OCI-LY7 (cell line): ENCODE measurements at regions not wholly inside any gene's neighbourhood (a gene's known extent, or its start where the extent isn't known, plus 50 kb on each side); places are given as distances from the start of the nearest gene placed in this dataset.

Source experiments
- BruUV-seq: library from RNA; stranded (reverse); fragments of 400-500 nt; replicated peaks from 2 replicates; lab custom pipeline; 2021; lab: Mats Ljungman, UMichigan
- CTCF ChIA-PET: fragments of 300-600 bp; sonication (Branson Sonifier 250); formaldehyde crosslinking; loops from one replicate; lab custom pipeline; 2022; ENCODE audit warnings: antibody characterized with exemption; ENCODE audit not compliant: unreplicated experiment; lab: Charles Lee
- POLR2A ChIA-PET: fragments of 300-600 bp; sonication (Branson Sonifier 250); formaldehyde crosslinking; loops from one replicate; lab custom pipeline; 2022; ENCODE audit warnings: antibody characterized with exemption; lab: Charles Lee
- DNase-seq: peaks from one replicate; pipeline ENCODE4 v3.0.0-alpha.2; 2015; ENCODE audit warnings: low spot score
- H2AFZ ChIP-seq: fragments of 200-600 bp; sonication (generic), shearing (Covaris generic); 2 replicates; pipeline ENCODE4 v1.6.1; 2014; ENCODE audit warnings: mild to moderate bottlenecking, antibody characterized with exemption, low read length, moderate library complexity
- H3K27ac ChIP-seq: fragments of 200-600 bp; sonication (generic); 2 replicates; pipeline ENCODE4 v1.5.1; 2014; ENCODE audit warnings: mixed run types, low read depth, mild to moderate bottlenecking, moderate library complexity, low read length, inconsistent platforms; ENCODE audit not compliant: poor library complexity, severe bottlenecking
- H3K36me3 ChIP-seq: fragments of 200-600 bp; sonication (generic); 2 replicates; pipeline ENCODE4 v1.6.1; 2014; ENCODE audit warnings: mild to moderate bottlenecking, antibody characterized with exemption, low read length, moderate library complexity, mixed read lengths; ENCODE audit not compliant: insufficient read depth
- H3K4me1 ChIP-seq: fragments of 200-600 bp; sonication (generic); 2 replicates; pipeline ENCODE4 v1.5.1; 2014; ENCODE audit warnings: mild to moderate bottlenecking, low read length; ENCODE audit not compliant: insufficient read depth, poor library complexity, severe bottlenecking
- H3K4me2 ChIP-seq: fragments of 200-600 bp; sonication (generic); 2 replicates; pipeline ENCODE4 v1.6.1; 2014; ENCODE audit warnings: mild to moderate bottlenecking, low read length
- H3K4me3 ChIP-seq: fragments of 200-600 bp; sonication (generic); 2 replicates; pipeline ENCODE4 v1.5.1; 2014; ENCODE audit warnings: mild to moderate bottlenecking, low read depth, low read length; ENCODE audit not compliant: poor library complexity, severe bottlenecking
- H3K79me2 ChIP-seq: fragments of 200-600 bp; sonication (generic); 2 replicates; pipeline ENCODE4 v1.6.1; 2016; ENCODE audit warnings: low read depth, mild to moderate bottlenecking, low read length, moderate library complexity, mixed read lengths; ENCODE audit not compliant: insufficient read depth
- H3K9me2 ChIP-seq: fragments of 200-600 bp; sonication (generic); 2 replicates; pipeline ENCODE4 v1.6.1; 2016; ENCODE audit warnings: mild to moderate bottlenecking, low read length, mixed read lengths; ENCODE audit not compliant: insufficient read depth
- H3K9me3 ChIP-seq: fragments of 200-600 bp; sonication (generic); 2 replicates; pipeline ENCODE4 v1.6.1; 2014; ENCODE audit warnings: mild to moderate bottlenecking, mixed run types, low read length, mixed read lengths
- H4K20me1 ChIP-seq: fragments of 200-600 bp; sonication (generic); 2 replicates; pipeline ENCODE4 v1.6.1; 2014; ENCODE audit warnings: mild to moderate bottlenecking, antibody characterized with exemption, low read length, moderate library complexity, mixed read lengths; ENCODE audit not compliant: insufficient read depth
- EZH2phosphoT487 ChIP-seq: fragments of 200-600 bp; sonication (generic); IDR thresholded peaks from 2 replicates; pipeline ENCODE4 v1.6.1; 2018; ENCODE audit warnings: low read depth, borderline replicate concordance, mild to moderate bottlenecking, mixed run types, antibody characterized with exemption, low read length, moderate library complexity, mixed read lengths
- intact Hi-C: fragments of 100-400 bp; cut with micrococcal nuclease; formaldehyde crosslinking; loops from one replicate; pipeline ENCODE4 v1.10.0; 2022; ENCODE audit not compliant: unreplicated experiment
- TF ChIP-seq, protein P1 (sequence below): fragments of 200-600 bp; sonication (generic); conservative IDR thresholded peaks from 2 replicates; pipeline ENCODE4 v1.5.1; 2014; ENCODE audit warnings: mild to moderate bottlenecking, antibody characterized with exemption, low read length, moderate library complexity, mixed read lengths

- POLR2A ChIA-PET = no interaction called here
- H3K36me3 ChIP-seq = no peaks in the 10 kb centered on the region
- CTCF ChIA-PET = no interaction called here
Observed at GRCh38 chr20:4069751-4070150, 54.4 kb upstream of the RNF24 start.

GRCh38 chr20:4068708-4069107 lies 53.4 kb upstream of the RNF24 start:
- intact Hi-C loops = no loop called here
- Histone ChIP-seq H3K79me2 (no peaks in the 10 kb centered on the region), H3K9me3 (0 out of 2 replicates have a peak, but pooled peaks cover 6% of the 10 kb centered on the region), H3K4me2 (no peak overlapping the region), H3K27ac (no peak overlapping the region), H4K20me1 (no peaks in the 10 kb centered on the region), H3K9me2 (no peaks in the 10 kb centered on the region), H3K4me1 (no peaks in the 10 kb centered on the region), H2AFZ (no peak overlapping the region), H3K36me3 (no peaks in the 10 kb centered on the region), H3K4me3 (no peak overlapping the region)
- TF ChIP-seq, protein P1, sequence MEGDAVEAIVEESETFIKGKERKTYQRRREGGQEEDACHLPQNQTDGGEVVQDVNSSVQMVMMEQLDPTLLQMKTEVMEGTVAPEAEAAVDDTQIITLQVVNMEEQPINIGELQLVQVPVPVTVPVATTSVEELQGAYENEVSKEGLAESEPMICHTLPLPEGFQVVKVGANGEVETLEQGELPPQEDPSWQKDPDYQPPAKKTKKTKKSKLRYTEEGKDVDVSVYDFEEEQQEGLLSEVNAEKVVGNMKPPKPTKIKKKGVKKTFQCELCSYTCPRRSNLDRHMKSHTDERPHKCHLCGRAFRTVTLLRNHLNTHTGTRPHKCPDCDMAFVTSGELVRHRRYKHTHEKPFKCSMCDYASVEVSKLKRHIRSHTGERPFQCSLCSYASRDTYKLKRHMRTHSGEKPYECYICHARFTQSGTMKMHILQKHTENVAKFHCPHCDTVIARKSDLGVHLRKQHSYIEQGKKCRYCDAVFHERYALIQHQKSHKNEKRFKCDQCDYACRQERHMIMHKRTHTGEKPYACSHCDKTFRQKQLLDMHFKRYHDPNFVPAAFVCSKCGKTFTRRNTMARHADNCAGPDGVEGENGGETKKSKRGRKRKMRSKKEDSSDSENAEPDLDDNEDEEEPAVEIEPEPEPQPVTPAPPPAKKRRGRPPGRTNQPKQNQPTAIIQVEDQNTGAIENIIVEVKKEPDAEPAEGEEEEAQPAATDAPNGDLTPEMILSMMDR = no peak
- no peak for TF ChIP-seq EZH2phosphoT487
- ChIA-PET POLR2A (interaction anchor here (0.6 kb wide), 1 partner anchor 42 kb away, joined by 4 read pairs; no protein-coding TSS in a partner anchor), CTCF (no interaction called here)
- DNase-seq = no peak
- BruUV-seq = no TSS peak

More at GRCh38 chr20:4069751-4070150, 54.4 kb upstream of the RNF24 start:
- Histone ChIP-seq H3K79me2 (no peaks in the 10 kb centered on the region), H3K4me1 (no peaks in the 10 kb centered on the region), H3K27ac (no peak overlapping the region), H3K9me3 (0 out of 2 replicates have a peak, but pooled peaks cover 6% of the 10 kb centered on the region), H3K9me2 (no peaks in the 10 kb centered on the region; the same call in 1 of the 2 replicates), H3K4me3 (no peak overlapping the region), H4K20me1 (no peaks in the 10 kb centered on the region), H2AFZ (no peak overlapping the region), H3K4me2 (no peak overlapping the region)
- DNase-seq = no peak
- intact Hi-C loops = no loop called here
- no TSS peak for BruUV-seq
- TF ChIP-seq, protein P1 = no peak
- TF ChIP-seq EZH2phosphoT487 = no peak

GRCh38 chr20:4067600-4068261 lies 52.4 kb upstream of the RNF24 start:
- no peaks in the 10 kb centered on the region for H3K9me2 ChIP-seq
- 0 out of 2 replicates have a peak, but pooled peaks cover 6% of the 10 kb centered on the region for H3K9me3 ChIP-seq
- H3K36me3 ChIP-seq = no peaks in the 10 kb centered on the region
- no peak overlapping the region for H3K27ac ChIP-seq
- TF ChIP-seq, protein P1 = no peak
- no peak for TF ChIP-seq EZH2phosphoT487
- no peaks in the 10 kb centered on the region for H4K20me1 ChIP-seq
- DNase-seq = no peak
- H2AFZ ChIP-seq = no peak overlapping the region
- no peaks in the 10 kb centered on the region for H3K4me1 ChIP-seq
- BruUV-seq = no TSS peak
- ChIA-PET POLR2A (interaction anchor here (0.6 kb wide), 2 partner anchors 41 to 513 kb away, joined by 3 to 4 read pairs; no protein-coding TSS in a partner anchor), CTCF (no interaction called here)
- intact Hi-C loops = no loop called here
- no peak overlapping the region for H3K4me3 ChIP-seq
- no peak overlapping the region for H3K4me2 ChIP-seq
- no peaks in the 10 kb centered on the region for H3K79me2 ChIP-seq
